H9 (cell line): ENCODE measurements at regions not wholly inside any gene's neighbourhood (a gene's known extent, or its start where the extent isn't known, plus 50 kb on each side); places are given as distances from the start of the nearest gene placed in this dataset.

Experiments
- DNase-seq: peaks from one replicate; pipeline ENCODE4 v3.0.0-alpha.2; 2017
- H2AFZ ChIP-seq: one replicate; pipeline ENCODE4 v1.6.1; 2013; ENCODE audit warnings: mild to moderate bottlenecking, low read length, control low read depth, moderate library complexity
- H2AK5ac ChIP-seq: 2 replicates; pipeline ENCODE4 v1.6.1; 2013; ENCODE audit warnings: low read length, control low read depth, mixed read lengths; ENCODE audit not compliant: insufficient read length
- H2BK120ac ChIP-seq: one replicate; pipeline ENCODE4 v1.6.1; 2013; ENCODE audit warnings: low read depth, mild to moderate bottlenecking, low read length, control low read depth, inconsistent platforms; ENCODE audit not compliant: poor library complexity, severe bottlenecking
- H2BK12ac ChIP-seq: 2 replicates; pipeline ENCODE4 v1.6.1; 2013; ENCODE audit warnings: low read length, control low read depth, mixed read lengths, low read depth; ENCODE audit not compliant: insufficient read length
- H2BK15ac ChIP-seq: 2 replicates; pipeline ENCODE4 v1.6.1; 2013; ENCODE audit warnings: low read depth, low read length, control low read depth
- H2BK20ac ChIP-seq: one replicate; pipeline ENCODE4 v1.6.1; 2013; ENCODE audit warnings: low read depth, mild to moderate bottlenecking, low read length, control low read depth, inconsistent platforms; ENCODE audit not compliant: poor library complexity, severe bottlenecking
- H2BK5ac ChIP-seq: 2 replicates; pipeline ENCODE4 v1.6.1; 2013; ENCODE audit warnings: low read length, control low read depth, mixed read lengths; ENCODE audit not compliant: insufficient read length
- H3K14ac ChIP-seq: 2 replicates; pipeline ENCODE4 v1.6.1; 2013; ENCODE audit warnings: low read length, control low read depth; ENCODE audit not compliant: insufficient read depth
- H3K18ac ChIP-seq: 2 replicates; pipeline ENCODE4 v1.6.1; 2013; ENCODE audit warnings: low read depth, mild to moderate bottlenecking, mixed read lengths, low read length, control low read depth; ENCODE audit not compliant: insufficient read length
- H3K23ac ChIP-seq: 2 replicates; pipeline ENCODE4 v1.6.1; 2013; ENCODE audit warnings: low read length, control low read depth, mixed read lengths, low read depth; ENCODE audit not compliant: insufficient read length
- H3K23me2 ChIP-seq: 2 replicates; pipeline ENCODE4 v1.6.1; 2013; ENCODE audit warnings: low read depth, mild to moderate bottlenecking, mixed read lengths, low read length, control low read depth; ENCODE audit not compliant: insufficient read length, poor library complexity, severe bottlenecking
- H3K27ac ChIP-seq: 2 replicates; pipeline ENCODE4 v1.5.1; 2013; ENCODE audit warnings: low read length, control low read depth, mixed read lengths, low read depth; ENCODE audit not compliant: insufficient read length
- H3K27me3 ChIP-seq: 2 replicates; pipeline ENCODE4 v1.6.1; 2013; ENCODE audit warnings: low read length, control low read depth, inconsistent platforms; ENCODE audit not compliant: insufficient read depth
- H3K4ac ChIP-seq: 2 replicates; pipeline ENCODE4 v1.6.1; 2013; ENCODE audit warnings: low read depth, mild to moderate bottlenecking, control low read depth, inconsistent platforms, low read length, moderate library complexity
- H3K4me1 ChIP-seq: 2 replicates; pipeline ENCODE4 v1.6.1; 2013; ENCODE audit warnings: low read length, control low read depth, inconsistent platforms; ENCODE audit not compliant: insufficient read depth
- H3K4me2 ChIP-seq: 2 replicates; pipeline ENCODE4 v1.6.1; 2013; ENCODE audit warnings: low read length, control low read depth, mixed read lengths; ENCODE audit not compliant: insufficient read length, insufficient read depth
- H3K56ac ChIP-seq: 2 replicates; pipeline ENCODE4 v1.6.1; 2013; ENCODE audit warnings: low read depth, mild to moderate bottlenecking, mixed read lengths, low read length, control low read depth; ENCODE audit not compliant: insufficient read length
- H3K79me1 ChIP-seq: 2 replicates; pipeline ENCODE4 v1.6.1; 2013; ENCODE audit warnings: low read depth, mild to moderate bottlenecking, moderate library complexity, low read length, control low read depth, inconsistent platforms; ENCODE audit not compliant: insufficient read depth, poor library complexity, severe bottlenecking
- H3K79me2 ChIP-seq: 2 replicates; pipeline ENCODE4 v1.6.1; 2013; ENCODE audit warnings: low read length, control low read depth, inconsistent platforms; ENCODE audit not compliant: insufficient read depth
- H3K9ac ChIP-seq: 2 replicates; pipeline ENCODE4 v1.6.1; 2013; ENCODE audit warnings: low read length, control low read depth, mixed read lengths; ENCODE audit not compliant: insufficient read length; ENCODE audit errors: extremely low read depth
- H3K9me3 ChIP-seq: one replicate; pipeline ENCODE4 v1.6.1; 2013; ENCODE audit warnings: low read depth, low read length, inconsistent platforms; ENCODE audit not compliant: control insufficient read depth
- H3T11ph ChIP-seq: one replicate; pipeline ENCODE4 v1.6.1; 2013; ENCODE audit warnings: mild to moderate bottlenecking, low read length, control low read depth, inconsistent platforms
- H4K20me1 ChIP-seq: one replicate; pipeline ENCODE4 v1.6.1; 2013; ENCODE audit not compliant: control insufficient read depth, insufficient read length, insufficient read depth
- H4K5ac ChIP-seq: 2 replicates; pipeline ENCODE4 v1.6.1; 2013; ENCODE audit warnings: low read depth, mild to moderate bottlenecking, mixed read lengths, low read length, control low read depth; ENCODE audit not compliant: insufficient read length
- H4K8ac ChIP-seq: replicated peaks from 2 replicates; pipeline ENCODE4 v1.6.1; 2013; ENCODE audit warnings: low read length, control low read depth, mixed read lengths, low read depth; ENCODE audit not compliant: insufficient read length
- H4K91ac ChIP-seq: 2 replicates; pipeline ENCODE4 v1.6.1; 2013; ENCODE audit warnings: low read depth, mild to moderate bottlenecking, moderate library complexity, mixed read lengths, low read length, control low read depth; ENCODE audit not compliant: insufficient read length
- H3K27ac Mint-ChIP-seq, 3 experiments: 2 replicates in 2 of 3; 3 replicates in 1 of 3; pipeline ENCODE4 v1.8.0; 2020 to 2021; ENCODE audit warnings: mixed read lengths in 3 of 3, mild to moderate bottlenecking in 1 of 3, moderate library complexity in 1 of 3
- H3K27me3 Mint-ChIP-seq: 2 replicates; pipeline ENCODE4 v1.8.0; 2021; ENCODE audit warnings: low read depth, mild to moderate bottlenecking, moderate library complexity, mixed read lengths
- H3K36me3 Mint-ChIP-seq, 3 experiments: 2 replicates in 2 of 3; 3 replicates in 1 of 3; pipeline ENCODE4 v1.8.0; 2020 to 2021; ENCODE audit warnings: low read depth in 3 of 3, mixed read lengths in 3 of 3; ENCODE audit not compliant: insufficient read depth in 1 of 3
- H3K4me1 Mint-ChIP-seq, 2 experiments: 2 replicates each; pipeline ENCODE4 v1.8.0; 2020; ENCODE audit warnings: mixed read lengths in 2 of 2
- H3K4me3 Mint-ChIP-seq, 2 experiments: 2 replicates in 1 of 2; 3 replicates in 1 of 2; pipeline ENCODE4 v1.8.0; 2020 to 2021; ENCODE audit warnings: mild to moderate bottlenecking in 2 of 2, mixed read lengths in 2 of 2, moderate library complexity in 1 of 2
- H3K9me3 Mint-ChIP-seq, 2 experiments: 2 replicates in 1 of 2; 3 replicates in 1 of 2; pipeline ENCODE4 v1.8.0; 2020; ENCODE audit warnings: mild to moderate bottlenecking in 2 of 2, mixed read lengths in 2 of 2, moderate library complexity in 1 of 2
- WGBS: extraction: QIAGEN DNeasy Blood & Tissue Kit; methylation state at CpG from one replicate; pipeline ENCODE4 v1.1.7; 2013; ENCODE audit warnings: missing lambda C conversion rate, low lambda C conversion rate, mixed read lengths; ENCODE audit not compliant: insufficient read length; ENCODE audit errors: extremely low coverage; 5-methylcytosine and 5-hydroxymethylcytosine counted together
- TF ChIP-seq, protein P1 (sequence below): fragments of 200-600 bp; sonication (generic); conservative IDR thresholded peaks from 3 replicates; pipeline ENCODE4 v1.8.0; 2021; ENCODE audit warnings: antibody characterized with exemption, mild to moderate bottlenecking

DNA sequence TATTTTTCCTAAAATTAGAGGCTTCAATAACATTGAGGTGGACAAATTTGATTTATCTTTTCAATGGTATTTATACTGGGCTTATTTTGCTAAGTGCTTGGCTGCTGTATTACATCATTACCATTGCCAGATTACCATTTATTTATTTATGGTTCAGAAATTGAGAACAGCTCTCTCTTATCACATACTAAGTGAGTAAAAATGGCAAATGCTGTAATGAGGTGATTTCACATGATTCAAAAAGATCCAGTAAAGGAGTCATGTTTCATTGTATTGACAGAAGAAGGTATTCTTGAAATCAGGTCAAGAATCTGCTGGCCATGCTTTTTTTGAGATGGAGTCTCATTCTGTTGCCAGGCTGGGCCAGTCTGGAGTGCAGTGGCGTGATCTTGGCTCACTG, 322.6 kb downstream of the KIF20B start:
- no peak overlapping the region for H3K27ac ChIP-seq
- DNase-seq, result no peak
- no peaks in the 10 kb centered on the region for H3K27me3 ChIP-seq
- no peak overlapping the region for H2AFZ ChIP-seq
- no peak overlapping the region for H3T11ph ChIP-seq
- H2BK120ac ChIP-seq, result no peak overlapping the region
- H3K27ac Mint-ChIP-seq, result peak overlapping the region in 1 of 3 experiments; percentile 29; a peak in 1 of 7 replicates
- no peak overlapping the region for H4K8ac ChIP-seq
- H3K23me2 ChIP-seq, result no peaks in the 10 kb centered on the region
- no peak overlapping the region for H4K5ac ChIP-seq
- H3K23ac ChIP-seq, result no peak overlapping the region
- no peaks in the 10 kb centered on the region for H3K36me3 Mint-ChIP-seq
- H3K9ac ChIP-seq, result no peak overlapping the region
- H3K79me2 ChIP-seq, result no peaks in the 10 kb centered on the region
- no peaks in the 10 kb centered on the region for H3K9me3 ChIP-seq
- no peak overlapping the region for H2BK12ac ChIP-seq
- no peak overlapping the region for H2BK15ac ChIP-seq
- H3K4me1 Mint-ChIP-seq, result peaks cover 3 to 7% of the 10 kb centered on the region in 2 experiments; a peak in 3 of 4 replicates
- H3K27me3 Mint-ChIP-seq, result peaks cover 6% of the 10 kb centered on the region
- no peak overlapping the region for H3K4me2 ChIP-seq
- H3K4me1 ChIP-seq, result no peaks in the 10 kb centered on the region
- H3K18ac ChIP-seq, result no peak overlapping the region
- H3K4me3 Mint-ChIP-seq, result no peak overlapping the region
- H3K4ac ChIP-seq, result no peak overlapping the region
- no peak overlapping the region for H2BK20ac ChIP-seq
- H4K91ac ChIP-seq, result no peak overlapping the region
- H2AK5ac ChIP-seq, result no peak overlapping the region
- H4K20me1 ChIP-seq, result no peaks in the 10 kb centered on the region
- no CpG with 5 or more reads among the region's 1 CpG for WGBS
- H3K14ac ChIP-seq, result no peak overlapping the region
- TF ChIP-seq, protein P1, sequence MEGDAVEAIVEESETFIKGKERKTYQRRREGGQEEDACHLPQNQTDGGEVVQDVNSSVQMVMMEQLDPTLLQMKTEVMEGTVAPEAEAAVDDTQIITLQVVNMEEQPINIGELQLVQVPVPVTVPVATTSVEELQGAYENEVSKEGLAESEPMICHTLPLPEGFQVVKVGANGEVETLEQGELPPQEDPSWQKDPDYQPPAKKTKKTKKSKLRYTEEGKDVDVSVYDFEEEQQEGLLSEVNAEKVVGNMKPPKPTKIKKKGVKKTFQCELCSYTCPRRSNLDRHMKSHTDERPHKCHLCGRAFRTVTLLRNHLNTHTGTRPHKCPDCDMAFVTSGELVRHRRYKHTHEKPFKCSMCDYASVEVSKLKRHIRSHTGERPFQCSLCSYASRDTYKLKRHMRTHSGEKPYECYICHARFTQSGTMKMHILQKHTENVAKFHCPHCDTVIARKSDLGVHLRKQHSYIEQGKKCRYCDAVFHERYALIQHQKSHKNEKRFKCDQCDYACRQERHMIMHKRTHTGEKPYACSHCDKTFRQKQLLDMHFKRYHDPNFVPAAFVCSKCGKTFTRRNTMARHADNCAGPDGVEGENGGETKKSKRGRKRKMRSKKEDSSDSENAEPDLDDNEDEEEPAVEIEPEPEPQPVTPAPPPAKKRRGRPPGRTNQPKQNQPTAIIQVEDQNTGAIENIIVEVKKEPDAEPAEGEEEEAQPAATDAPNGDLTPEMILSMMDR, result no peak
- no peak overlapping the region for H3K56ac ChIP-seq
- no peak overlapping the region for H2BK5ac ChIP-seq
- H3K79me1 ChIP-seq, result no peaks in the 10 kb centered on the region
- H3K9me3 Mint-ChIP-seq, result peaks cover 2 to 7% of the 10 kb centered on the region in 2 experiments; a peak in 2 of 5 replicates
